ENCODE measurements at regions not wholly inside any gene's neighbourhood (a gene's known extent, or its start where the extent isn't known, plus 50 kb on each side); places are given as distances from the start of the nearest gene placed in this dataset.

- Histone ChIP-seq H3K9me3 (no peaks in the 10 kb centered on the region), H3K4me3 (no peak overlapping the region), H3K4me1 (peaks cover 0 to 8% (median 0%) of the 10 kb centered on the region in 4 donors), H3K27me3 (no peaks in the 10 kb centered on the region), H3K36me3 (no peaks in the 10 kb centered on the region), H3K27ac (no peak overlapping the region)
- intact Hi-C loops (cut with DNase I; ENCODE audit: low total_unique reads) = no loop called here
- no peak for TF ChIP-seq CTCF (IDR thresholded peaks at IDR 0.05)
- no peak for DNase-seq
Measured at GRCh38 chr4:147343692-147344091, 137.2 kb upstream of the EDNRA start.

- H3K27ac ChIP-seq = no peak overlapping the region
- TF ChIP-seq CTCF (IDR thresholded peaks at IDR 0.05) = no peak
- no peak overlapping the region for H3K4me3 ChIP-seq
Measured at GRCh38 chr4:147345662-147346061, 135.2 kb upstream of the EDNRA start.

GRCh38 chr4:147347217-147347616 lies 133.7 kb upstream of the EDNRA start:
- Histone ChIP-seq H3K27ac (no peak overlapping the region), H3K27me3 (no peaks in the 10 kb centered on the region), H3K9me3 (no peaks in the 10 kb centered on the region), H3K36me3 (no peaks in the 10 kb centered on the region), H3K4me1 (no peaks in the 10 kb centered on the region), H3K4me3 (no peak overlapping the region)
- DNase-seq = no peak
- no peak for TF ChIP-seq CTCF (IDR thresholded peaks at IDR 0.05)
- intact Hi-C loops (cut with DNase I; ENCODE audit: low total_unique reads) = no loop called here

More at GRCh38 chr4:147345662-147346061, 135.2 kb upstream of the EDNRA start:
- Histone ChIP-seq H3K4me1 (no peaks in the 10 kb centered on the region), H3K9me3 (no peaks in the 10 kb centered on the region), H3K36me3 (no peaks in the 10 kb centered on the region), H3K27me3 (no peaks in the 10 kb centered on the region)
- intact Hi-C loops (cut with DNase I; ENCODE audit: low total_unique reads) = no loop called here
- DNase-seq = no peak

- Histone ChIP-seq H3K4me1 (peaks cover 0 to 10% (median 2%) of the 10 kb centered on the region in 4 donors), H3K27ac (no peak overlapping the region), H3K27me3 (no peaks in the 10 kb centered on the region), H3K4me3 (no peak overlapping the region), H3K36me3 (no peaks in the 10 kb centered on the region), H3K9me3 (no peaks in the 10 kb centered on the region)
- no peak for DNase-seq
- TF ChIP-seq CTCF (IDR thresholded peaks at IDR 0.05) = no peak
- intact Hi-C loops (cut with DNase I; ENCODE audit: low total_unique reads) = no loop called here
Measured at GRCh38 chr4:147349193-147349592, 131.7 kb upstream of the EDNRA start.

GRCh38 chr4:147351083-147351787 lies 129.7 kb upstream of the EDNRA start:
- no peak for TF ChIP-seq CTCF (IDR thresholded peaks at IDR 0.05)
- DNase-seq = no peak
- intact Hi-C loops (cut with DNase I; ENCODE audit: low total_unique reads) = no loop called here

More at GRCh38 chr4:147351083-147351787, 129.7 kb upstream of the EDNRA start:
- Histone ChIP-seq H3K4me1 (peaks cover 0 to 26% (median 6%) of the 10 kb centered on the region in 4 donors), H3K27me3 (no peaks in the 10 kb centered on the region), H3K27ac (no peak overlapping the region), H3K9me3 (no peaks in the 10 kb centered on the region), H3K4me3 (no peak overlapping the region), H3K36me3 (no peaks in the 10 kb centered on the region)

Measured in tibial artery (tissue), 4 donors.